ENCODE measurements at regions not wholly inside any gene's neighbourhood (a gene's known extent, or its start where the extent isn't known, plus 50 kb on each side); places are given as distances from the start of the nearest gene placed in this dataset.

- Histone ChIP-seq H3K9me3 (ENCODE audit: insufficient read depth in 2 of 2, low read depth in 1 of 2, low read length in 1 of 2) (no peaks in the 10 kb centered on the region), H2BK15ac (ENCODE audit: low read length) (no peak overlapping the region), H3K27ac (ENCODE audit: low read depth, low read length) (no peak overlapping the region), H3K27me3 (replicated peaks in 1 of 4; ENCODE audit: control insufficient read depth in 3 of 4, extremely low read depth in 1 of 4, insufficient read depth in 3 of 4, low read length in 3 of 4) (no peaks in the 10 kb centered on the region), H2BK20ac (ENCODE audit: low read length) (no peak overlapping the region), H4K20me1 (replicated peaks in 1 of 2; ENCODE audit: control insufficient read depth in 1 of 2, insufficient read depth in 2 of 2, low read length in 2 of 2) (no peaks in the 10 kb centered on the region), H3K56ac (replicated peaks; ENCODE audit: insufficient read length, low read depth, low read length) (no peak overlapping the region), H2BK12ac (ENCODE audit: low read depth, low read length) (no peak overlapping the region), H2BK120ac (replicated peaks; ENCODE audit: low read depth, low read length) (no peak overlapping the region), H3K4me3 (ENCODE audit: extremely low read depth in 1 of 4, insufficient read depth in 2 of 4, low read depth in 3 of 4, low read length in 4 of 4) (no peak overlapping the region), H3K9ac (replicated peaks in 1 of 4; ENCODE audit: extremely low read depth in 1 of 4, low read depth in 3 of 4, low read length in 3 of 4) (no peak overlapping the region), H4K5ac (ENCODE audit: insufficient read length, low read depth, low read length) (no peak overlapping the region), H3K36me3 (ENCODE audit: control insufficient read depth in 2 of 4, insufficient read depth in 4 of 4, low read length in 3 of 4) (no peaks in the 10 kb centered on the region), H4K91ac (replicated peaks; ENCODE audit: insufficient read length, low read length) (no peak overlapping the region), H3K4me1 (replicated peaks in 1 of 4; ENCODE audit: control insufficient read depth in 3 of 4, insufficient read depth in 4 of 4, low read length in 3 of 4) (no peaks in the 10 kb centered on the region), H3K23ac (ENCODE audit: insufficient read length) (no peak overlapping the region), H3K23me2 (ENCODE audit: low read depth, low read length) (no peaks in the 10 kb centered on the region), H3K4me2 (ENCODE audit: insufficient read depth in 1 of 2, low read depth in 2 of 2, low read length in 2 of 2) (no peak overlapping the region), H4K8ac (ENCODE audit: extremely low read depth, insufficient read depth, low read length) (peak overlapping the region; percentile 53), H3K18ac (ENCODE audit: extremely low read depth, low read length) (no peak overlapping the region), H2AK5ac (ENCODE audit: low read depth, low read length) (no peak overlapping the region), H3K79me1 (ENCODE audit: low read depth, low read length) (no peaks in the 10 kb centered on the region), H2BK5ac (ENCODE audit: low read depth, low read length) (no peak overlapping the region), H2AFZ (ENCODE audit: low read length) (0 out of 2 replicates have a peak overlapping the region, but pooled peaks have one; percentile 35), H3K4ac (replicated peaks; ENCODE audit: insufficient read length, low read depth, low read length) (no peak overlapping the region), H3K14ac (ENCODE audit: insufficient read length) (no peak overlapping the region), H3K79me2 (ENCODE audit: control insufficient read depth in 1 of 2, insufficient read depth in 2 of 2, low read length in 2 of 2) (no peaks in the 10 kb centered on the region)
- ChIA-PET CTCF (ENCODE audit: partially characterized antibody) (interaction anchor here (1.0 to 2.5 kb wide), 8 partner anchors 9 to 78 kb away, joined by 3 to 14 read pairs (median 5); no protein-coding TSS in a partner anchor), POLR2A (ENCODE audit: partially characterized antibody) (no interaction called here)
- DNase-seq (ENCODE audit: low read depth in 1 of 2, low spot score in 2 of 2) (no peak), FAIRE-seq (no peak)
- WGBS, 2 experiments (ENCODE audit: extremely low coverage in 1 of 2, insufficient coverage in 1 of 2, insufficient read length in 1 of 2, insufficient replicate concordance in 2 of 2, low coverage in 1 of 2, low lambda C conversion rate in 2 of 2, missing lambda C conversion rate in 1 of 2) = 89% methylated on average over 13 of the region's 13 CpGs; no CpG with 5 or more reads in 1 of the 2 experiments
- TF ChIP-seq RXRA (IDR thresholded peaks at IDR 0.05; ENCODE audit: insufficient read depth, low read depth, low read length) (no peak), SIX5 (IDR thresholded peaks at IDR 0.05; ENCODE audit: low read depth, low read length) (no peak), SP4 (IDR thresholded peaks at IDR 0.05; ENCODE audit: low read length) (no peak), RNF2 (IDR thresholded peaks at IDR 0.05; ENCODE audit: borderline replicate concordance, low read depth, low read length, missing control alignments, poor library complexity, severe bottlenecking) (no peak), NRF1 (IDR thresholded peaks at IDR 0.05; ENCODE audit: low read depth, low read length) (no peak), USF2 (IDR thresholded peaks at IDR 0.05; ENCODE audit: low read length) (no peak), SP1 (IDR thresholded peaks at IDR 0.05; ENCODE audit: low read depth, low read length) (no peak), CEBPB (IDR thresholded peaks at IDR 0.05; ENCODE audit: low read depth, low read length) (no peak), POU5F1 (IDR thresholded peaks at IDR 0.05; ENCODE audit: low read depth, low read length) (no peak), EGR1 (IDR thresholded peaks at IDR 0.05; ENCODE audit: borderline replicate concordance, low read depth, low read length) (no peak), KDM1A (IDR thresholded peaks at IDR 0.05; ENCODE audit: borderline replicate concordance, low read length) (no peak), KDM5A (IDR thresholded peaks at IDR 0.05; ENCODE audit: low read length) (no peak), RBBP5 (IDR thresholded peaks at IDR 0.05; ENCODE audit: borderline replicate concordance, low read depth, low read length) (no peak), TBP (IDR thresholded peaks at IDR 0.05; ENCODE audit: low read depth, low read length) (no peak), SRF (IDR thresholded peaks at IDR 0.05; ENCODE audit: low read depth, low read length) (no peak)
Observed at GRCh38 chr6:25042036-25042521, 106.3 kb upstream of the RIPOR2 start.

Measured in H1 (cell line).